Trophoblast cell (in vitro differentiated cells and primary cell): ENCODE measurements at regions not wholly inside any gene's neighbourhood (a gene's known extent, or its start where the extent isn't known, plus 50 kb on each side); places are given as distances from the start of the nearest gene placed in this dataset.
A peak's percentile ranks its signal among the peaks of the same experiment; 100 is the strongest.

ENCODE experiments used
- DNase-seq, 2 donors: peaks; one replicate each; pipeline ENCODE4 v3.0.0-alpha.2; 2016
- H2AFZ ChIP-seq: 2 replicates; pipeline ENCODE4 v1.6.1; 2013; ENCODE audit warnings: low read length, moderate library complexity, mild to moderate bottlenecking; ENCODE audit not compliant: insufficient read depth, poor library complexity
- H2AK5ac ChIP-seq: 2 replicates; pipeline ENCODE4 v1.6.1; 2013; ENCODE audit warnings: mild to moderate bottlenecking, low read length
- H2BK120ac ChIP-seq: 2 replicates; pipeline ENCODE4 v1.6.1; 2013; ENCODE audit warnings: low read length, mild to moderate bottlenecking, moderate library complexity; ENCODE audit not compliant: insufficient read depth, poor library complexity
- H2BK12ac ChIP-seq: 2 replicates; pipeline ENCODE4 v1.6.1; 2013; ENCODE audit warnings: mild to moderate bottlenecking, low read length, moderate library complexity
- H2BK5ac ChIP-seq: 2 replicates; pipeline ENCODE4 v1.6.1; 2013; ENCODE audit warnings: low read length, low read depth, moderate library complexity, mild to moderate bottlenecking; ENCODE audit not compliant: poor library complexity
- H3K14ac ChIP-seq: 2 replicates; pipeline ENCODE4 v1.6.1; 2013; ENCODE audit warnings: mild to moderate bottlenecking, low read length
- H3K18ac ChIP-seq: 2 replicates; pipeline ENCODE4 v1.6.1; 2013; ENCODE audit warnings: mild to moderate bottlenecking, low read length
- H3K23ac ChIP-seq: 2 replicates; pipeline ENCODE4 v1.6.1; 2013; ENCODE audit warnings: low read length
- H3K27ac ChIP-seq: 2 replicates; pipeline ENCODE4 v1.5.1; 2013; ENCODE audit warnings: low read depth, mild to moderate bottlenecking, inconsistent platforms, low read length, moderate library complexity
- H3K27me3 ChIP-seq: 2 replicates; pipeline ENCODE4 v1.6.1; 2013; ENCODE audit warnings: inconsistent platforms, mild to moderate bottlenecking, low read length, moderate library complexity; ENCODE audit not compliant: insufficient read depth
- H3K36me3 ChIP-seq, 2 experiments: 1 replicate in 1 of 2; 2 replicates in 1 of 2; pipeline ENCODE4 v1.6.1; 2013; ENCODE audit warnings: low read length in 2 of 2, mild to moderate bottlenecking in 2 of 2, moderate library complexity in 1 of 2; ENCODE audit not compliant: insufficient read depth in 2 of 2, control insufficient read depth in 1 of 2
- H3K4ac ChIP-seq: 2 replicates; pipeline ENCODE4 v1.6.1; 2013; ENCODE audit warnings: low read depth, mild to moderate bottlenecking, low read length, moderate library complexity
- H3K4me1 ChIP-seq, 2 experiments: 1 replicate in 1 of 2; 2 replicates in 1 of 2; pipeline ENCODE4 v1.6.1; 2013; ENCODE audit warnings: low read length in 2 of 2, mild to moderate bottlenecking in 2 of 2, moderate library complexity in 1 of 2; ENCODE audit not compliant: insufficient read depth in 2 of 2, control insufficient read depth in 1 of 2
- H3K4me2 ChIP-seq: 2 replicates; pipeline ENCODE4 v1.6.1; 2013; ENCODE audit warnings: inconsistent platforms, mild to moderate bottlenecking, low read length, moderate library complexity
- H3K4me3 ChIP-seq: 2 replicates; pipeline ENCODE4 v1.5.1; 2013; ENCODE audit warnings: mild to moderate bottlenecking, low read depth, low read length, inconsistent platforms
- H3K79me1 ChIP-seq: one replicate; pipeline ENCODE4 v1.6.1; 2013; ENCODE audit warnings: low read length
- H3K79me2 ChIP-seq: 2 replicates; pipeline ENCODE4 v1.6.1; 2013; ENCODE audit warnings: low read length, mild to moderate bottlenecking; ENCODE audit not compliant: control insufficient read depth, insufficient read depth, poor library complexity
- H3K9ac ChIP-seq: 2 replicates; pipeline ENCODE4 v1.6.1; 2013; ENCODE audit warnings: mild to moderate bottlenecking, low read length
- H3K9me3 ChIP-seq: 2 replicates; pipeline ENCODE4 v1.6.1; 2013; ENCODE audit warnings: low read depth, mild to moderate bottlenecking, control low read depth, inconsistent platforms, low read length; ENCODE audit not compliant: insufficient read depth
- H4K12ac ChIP-seq: 2 replicates; pipeline ENCODE4 v1.6.1; 2013; ENCODE audit warnings: low read depth, mild to moderate bottlenecking, low read length, moderate library complexity
- H4K8ac ChIP-seq: 2 replicates; pipeline ENCODE4 v1.6.1; 2013; ENCODE audit warnings: low read depth, mild to moderate bottlenecking, low read length, moderate library complexity
- H4K91ac ChIP-seq: one replicate; pipeline ENCODE4 v1.6.1; 2013; ENCODE audit warnings: low read depth, mild to moderate bottlenecking, low read length, moderate library complexity
- WGBS: extraction: QIAGEN DNeasy Blood & Tissue Kit; methylation state at CpG from one replicate; pipeline ENCODE4 v1.1.7; 2013; ENCODE audit warnings: missing lambda C conversion rate; ENCODE audit not compliant: insufficient read length, insufficient coverage; ENCODE audit errors: extremely low coverage; 5-methylcytosine and 5-hydroxymethylcytosine counted together

DNA sequence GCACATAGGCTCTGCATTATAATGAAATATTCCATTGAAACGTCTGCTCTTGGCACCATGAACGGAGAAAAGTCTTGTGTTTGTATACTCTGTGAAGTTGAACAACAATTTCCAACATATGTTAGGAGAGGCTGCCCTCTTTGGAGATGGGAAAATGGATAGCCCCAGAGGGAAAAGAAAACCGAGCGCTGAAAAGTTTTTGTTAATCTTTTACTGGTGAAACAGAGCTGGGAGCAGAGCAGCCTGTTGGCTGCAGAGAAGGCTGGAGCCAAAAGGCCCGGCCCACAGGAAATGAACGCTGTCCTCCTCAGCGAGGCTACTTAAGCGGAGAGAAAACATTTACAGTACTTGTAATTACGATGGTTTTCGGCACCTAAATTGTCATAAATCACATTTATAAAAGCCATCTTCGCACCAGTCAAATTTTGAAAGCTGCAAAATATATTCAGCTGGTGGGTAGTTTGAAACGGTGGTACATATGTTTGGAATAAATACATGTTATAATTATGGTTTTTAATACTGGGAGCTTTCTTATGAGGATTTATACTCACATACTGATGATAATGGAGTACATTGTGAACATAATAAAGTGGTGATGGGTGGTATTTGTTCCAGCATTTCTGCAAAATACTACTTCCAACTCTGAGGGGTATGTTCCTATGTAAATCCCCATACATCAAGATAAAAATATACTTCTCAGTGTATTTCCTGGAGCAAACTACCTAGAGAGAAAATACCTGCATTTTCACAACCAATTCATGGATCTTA is 129.6 kb upstream of the CNTLN start:
- Histone ChIP-seq H4K91ac (no peak overlapping the region), H3K36me3 (no peaks in the 10 kb centered on the region)
- WGBS, result no CpG with 5 or more reads among the region's 12 CpGs

DNA sequence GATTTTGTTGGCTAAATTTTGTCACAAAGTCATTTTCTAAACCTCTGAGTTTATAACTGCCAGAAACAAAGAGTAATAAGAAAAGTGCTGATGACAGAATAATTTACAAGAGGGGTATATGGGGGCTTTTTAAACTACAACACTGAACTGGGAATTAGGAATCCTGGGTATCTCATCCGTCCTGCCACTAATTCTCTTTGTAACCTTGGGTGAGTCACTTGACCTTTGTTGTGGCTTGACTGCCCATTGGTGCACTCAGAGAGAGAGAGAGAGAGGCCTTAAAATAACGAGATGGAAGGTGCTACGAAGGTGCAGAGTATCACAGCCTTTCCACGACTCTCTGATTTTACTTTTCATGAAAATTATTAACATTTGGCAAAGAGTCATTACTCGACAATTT is 130.3 kb upstream of the CNTLN start:
- no peak overlapping the region for H4K8ac ChIP-seq
- no peaks in the 10 kb centered on the region for H3K9me3 ChIP-seq
- no peaks in the 10 kb centered on the region for H3K27me3 ChIP-seq
- no peaks in the 10 kb centered on the region for H3K4me1 ChIP-seq
- no peak overlapping the region for H2AK5ac ChIP-seq
- no peak overlapping the region for H3K4ac ChIP-seq
- no peak overlapping the region for H3K23ac ChIP-seq
- no peak overlapping the region for H2BK120ac ChIP-seq
- no peak overlapping the region for H3K14ac ChIP-seq
- no peak overlapping the region for H4K12ac ChIP-seq
- H3K9ac ChIP-seq, result no peak overlapping the region
- H4K91ac ChIP-seq, result no peak overlapping the region
- no peak overlapping the region for H2BK5ac ChIP-seq
- no peak overlapping the region for H3K4me3 ChIP-seq
- H3K27ac ChIP-seq, result no peak overlapping the region
- H3K79me2 ChIP-seq, result no peaks in the 10 kb centered on the region
- H2AFZ ChIP-seq, result no peak overlapping the region
- no CpG with 5 or more reads among the region's 5 CpGs for WGBS
- DNase-seq, result no peak
- no peak overlapping the region for H2BK12ac ChIP-seq
- H3K36me3 ChIP-seq, result no peaks in the 10 kb centered on the region
- H3K79me1 ChIP-seq, result no peaks in the 10 kb centered on the region
- no peak overlapping the region for H3K18ac ChIP-seq
- no peak overlapping the region for H3K4me2 ChIP-seq

More for the DNA sequence above, 129.6 kb upstream of the CNTLN start:
- Histone ChIP-seq H3K18ac (no peak overlapping the region), H4K8ac (no peak overlapping the region), H3K79me2 (no peaks in the 10 kb centered on the region), H3K14ac (no peak overlapping the region), H3K4me1 (no peaks in the 10 kb centered on the region), H3K4me2 (no peak overlapping the region), H3K9ac (no peak overlapping the region), H3K9me3 (no peaks in the 10 kb centered on the region), H3K79me1 (no peaks in the 10 kb centered on the region), H4K12ac (no peak overlapping the region), H3K23ac (no peak overlapping the region), H2AFZ (no peak overlapping the region), H2BK12ac (no peak overlapping the region), H2BK120ac (no peak overlapping the region), H3K4me3 (no peak overlapping the region), H3K27ac (no peak overlapping the region), H3K27me3 (no peaks in the 10 kb centered on the region), H2AK5ac (no peak overlapping the region), H3K4ac (no peak overlapping the region), H2BK5ac (no peak overlapping the region)
- no peak for DNase-seq

DNA sequence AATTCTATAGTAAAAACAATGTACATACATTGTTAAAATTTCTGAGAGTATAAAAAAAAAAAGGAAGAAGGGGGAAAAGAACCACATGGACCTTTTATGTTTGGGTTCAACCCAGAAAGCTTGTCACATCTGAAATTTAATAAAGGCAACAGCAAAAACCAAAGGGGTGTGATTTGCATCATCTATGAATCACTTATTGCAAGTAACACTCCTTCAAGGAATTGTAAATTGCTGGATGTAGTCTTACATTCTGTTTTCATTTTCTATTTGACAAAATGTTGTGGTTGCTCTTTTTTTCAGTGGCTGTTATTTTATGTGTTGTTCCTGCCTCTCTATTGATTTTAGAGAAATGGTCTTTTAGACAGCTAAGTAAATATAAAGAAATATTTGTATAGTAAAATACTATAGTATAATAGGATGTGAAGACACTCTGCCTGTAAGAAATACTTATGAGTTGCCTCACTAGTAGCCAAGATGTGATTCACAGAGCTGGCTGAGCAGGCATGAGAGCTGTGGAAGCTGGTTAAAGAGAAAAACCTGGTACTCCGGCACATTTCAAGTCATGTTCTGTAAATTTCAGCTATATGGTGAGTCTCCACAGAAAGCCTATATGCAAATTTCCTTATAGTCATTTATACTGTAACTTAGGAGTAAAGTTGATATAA is 131.1 kb upstream of the CNTLN start:
- H3K79me2 ChIP-seq, result no peaks in the 10 kb centered on the region
- no peaks in the 10 kb centered on the region for H3K27me3 ChIP-seq
- DNase-seq, result no peak
- H3K4ac ChIP-seq, result no peak overlapping the region
- H3K27ac ChIP-seq, result no peak overlapping the region
- H4K8ac ChIP-seq, result no peak overlapping the region
- H3K4me2 ChIP-seq, result no peak overlapping the region
- no peak overlapping the region for H4K12ac ChIP-seq
- H2BK120ac ChIP-seq, result no peak overlapping the region
- H3K18ac ChIP-seq, result no peak overlapping the region
- H2AK5ac ChIP-seq, result no peak overlapping the region
- H3K23ac ChIP-seq, result no peak overlapping the region
- no peaks in the 10 kb centered on the region for H3K79me1 ChIP-seq
- no peak overlapping the region for H2BK5ac ChIP-seq
- H2BK12ac ChIP-seq, result no peak overlapping the region
- H3K4me1 ChIP-seq, result no peaks in the 10 kb centered on the region
- no peak overlapping the region for H3K9ac ChIP-seq
- H3K4me3 ChIP-seq, result no peak overlapping the region
- no peaks in the 10 kb centered on the region for H3K36me3 ChIP-seq
- no peak overlapping the region for H2AFZ ChIP-seq
- no CpG with 5 or more reads among the region's 1 CpG for WGBS
- no peak overlapping the region for H3K14ac ChIP-seq
- H3K9me3 ChIP-seq, result no peaks in the 10 kb centered on the region
- H4K91ac ChIP-seq, result no peak overlapping the region

DNA sequence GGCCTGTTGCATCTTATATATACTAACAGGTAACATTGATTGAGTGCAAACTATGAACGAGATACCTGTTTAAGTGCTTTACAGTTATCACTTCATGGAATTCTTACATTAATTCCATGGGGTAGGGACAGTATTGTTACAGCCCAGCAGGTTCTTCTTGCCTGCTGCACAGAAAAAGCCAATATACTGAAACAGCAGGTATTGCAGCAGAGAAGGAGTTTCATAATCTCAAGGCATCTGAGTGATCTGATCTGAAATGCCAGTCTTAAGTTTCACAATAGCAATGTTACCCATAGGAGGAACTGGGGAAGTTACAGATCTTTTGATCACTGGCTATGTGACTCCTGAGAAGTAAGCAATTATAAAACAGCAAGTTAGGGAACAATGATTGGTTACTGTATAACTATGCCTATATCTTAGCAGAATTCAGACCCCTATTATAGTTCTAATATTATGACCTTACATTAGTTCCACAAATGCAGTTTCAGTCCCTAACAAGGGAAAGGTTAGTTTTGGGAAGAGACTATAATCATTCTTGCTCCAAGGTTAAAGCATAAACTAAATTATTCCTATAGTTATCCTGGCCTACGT is 126.5 kb upstream of the BNC2 start:
- Histone ChIP-seq H2AK5ac (no peak overlapping the region), H3K9me3 (no peaks in the 10 kb centered on the region), H4K91ac (no peak overlapping the region), H4K8ac (no peak overlapping the region), H2BK12ac (no peak overlapping the region), H3K23ac (no peak overlapping the region), H3K4me1 (no peaks in the 10 kb centered on the region), H2BK120ac (no peak overlapping the region), H4K12ac (no peak overlapping the region), H3K27ac (no peak overlapping the region), H2BK5ac (no peak overlapping the region), H3K4me2 (no peak overlapping the region), H3K18ac (no peak overlapping the region), H3K79me2 (no peaks in the 10 kb centered on the region), H3K27me3 (no peaks in the 10 kb centered on the region), H3K36me3 (no peaks in the 10 kb centered on the region), H2AFZ (no peak overlapping the region), H3K9ac (no peak overlapping the region), H3K4ac (no peak overlapping the region), H3K4me3 (no peak overlapping the region), H3K14ac (no peak overlapping the region), H3K79me1 (no peaks in the 10 kb centered on the region)
- WGBS, result no CpG with 5 or more reads among the region's 2 CpGs
- peak in 1 of 2 donors; percentile 2 for DNase-seq
